GM21529 (cell line): ENCODE measurements at regions not wholly inside any gene's neighbourhood (a gene's known extent, or its start where the extent isn't known, plus 50 kb on each side); places are given as distances from the start of the nearest gene placed in this dataset.
"Not testable (repeated sequence)": the region's sequence is repeated elsewhere in the genome, so short reads cannot be mapped to it uniquely, and the experiment has no call there.

Source experiments
- ATAC-seq: cut with Tn5 transposase; IDR thresholded peaks from one replicate; pipeline ENCODE4 v1.9.1; 2021; ENCODE audit not compliant: unreplicated experiment

DNA sequence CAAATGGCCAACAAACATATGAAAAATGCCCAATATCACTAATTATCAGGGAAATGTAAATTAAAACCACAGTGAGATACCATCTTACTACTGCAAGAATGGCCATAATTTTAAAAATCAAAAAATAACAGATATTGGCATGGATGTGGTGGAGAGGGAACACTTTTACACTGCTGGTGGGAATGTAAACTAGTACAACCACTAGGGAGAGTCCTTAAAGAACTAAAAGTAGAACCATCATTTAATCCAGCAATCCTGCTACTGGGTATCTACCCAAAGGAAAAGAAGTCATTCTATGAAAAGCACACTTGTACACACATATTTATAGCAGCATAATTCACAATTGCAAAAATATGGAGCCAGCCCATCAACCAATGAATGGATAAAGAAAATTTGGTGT is 459.7 kb downstream of the GXYLT1 start:
- no peak for ATAC-seq

DNA sequence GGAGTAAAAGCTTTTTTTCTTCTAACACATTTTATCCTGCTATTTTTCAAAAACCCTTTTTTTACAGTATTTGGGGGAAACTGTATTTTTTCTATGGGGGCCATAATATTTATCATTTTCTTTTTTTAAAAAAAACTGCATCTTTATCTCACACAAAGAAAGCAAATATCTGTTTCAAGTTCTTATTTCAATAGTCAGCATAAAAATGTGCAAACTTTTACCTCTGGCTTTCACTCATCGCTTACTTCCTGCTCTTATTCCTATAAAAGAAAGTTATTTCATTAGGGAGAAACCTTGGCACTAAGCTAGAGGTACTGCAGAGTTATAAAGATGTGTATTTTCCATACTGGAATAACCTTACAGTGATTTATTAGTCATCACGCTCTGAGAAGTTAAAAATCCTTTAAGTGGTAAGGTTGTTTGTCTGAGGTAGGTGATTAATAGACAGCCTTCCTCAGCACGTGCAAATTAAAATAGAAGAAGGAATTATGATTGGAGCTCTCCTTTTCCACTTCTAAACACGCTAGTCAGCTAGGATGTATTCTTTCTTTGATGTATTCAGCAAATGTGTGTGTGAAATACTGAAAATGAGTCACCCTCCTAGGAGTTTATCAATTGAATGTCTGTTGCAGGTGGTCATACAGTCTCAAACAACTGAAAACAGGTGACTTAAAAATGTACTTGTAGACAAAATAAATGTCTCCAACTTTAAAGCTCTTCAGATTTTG is 461.0 kb downstream of the GXYLT1 start:
- no peak for ATAC-seq

DNA sequence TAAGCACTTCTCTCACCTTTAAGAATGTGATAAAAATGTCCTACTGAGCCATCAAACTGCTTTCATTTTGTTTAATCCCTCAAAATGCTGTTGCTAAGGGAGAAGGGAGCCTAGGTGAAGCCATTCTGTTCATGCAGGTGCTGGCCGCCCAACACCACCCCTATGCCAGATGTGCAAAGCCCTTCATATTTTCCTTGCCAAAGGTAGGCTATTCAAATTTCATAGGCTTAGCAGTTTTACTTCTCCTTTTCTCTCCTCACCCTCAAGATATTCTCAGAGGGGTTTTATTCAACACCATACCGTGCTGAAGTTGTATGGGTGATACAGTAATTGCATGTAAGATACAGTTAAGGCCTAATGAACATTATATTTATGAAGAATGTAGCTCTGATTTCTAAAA is 461.7 kb downstream of the GXYLT1 start:
- peak; percentile 61 for ATAC-seq

- ATAC-seq = no peak
These were observed 462.8 kb downstream of the GXYLT1 start for GRCh38 chr12:41681898-41682297.

- ATAC-seq = no peak
These were observed 464.5 kb downstream of the GXYLT1 start for GRCh38 chr12:41680155-41680554.

- no peak for ATAC-seq
These were observed 475.6 kb downstream of the PDZRN4 start for GRCh38 chr12:41663598-41664265.

DNA sequence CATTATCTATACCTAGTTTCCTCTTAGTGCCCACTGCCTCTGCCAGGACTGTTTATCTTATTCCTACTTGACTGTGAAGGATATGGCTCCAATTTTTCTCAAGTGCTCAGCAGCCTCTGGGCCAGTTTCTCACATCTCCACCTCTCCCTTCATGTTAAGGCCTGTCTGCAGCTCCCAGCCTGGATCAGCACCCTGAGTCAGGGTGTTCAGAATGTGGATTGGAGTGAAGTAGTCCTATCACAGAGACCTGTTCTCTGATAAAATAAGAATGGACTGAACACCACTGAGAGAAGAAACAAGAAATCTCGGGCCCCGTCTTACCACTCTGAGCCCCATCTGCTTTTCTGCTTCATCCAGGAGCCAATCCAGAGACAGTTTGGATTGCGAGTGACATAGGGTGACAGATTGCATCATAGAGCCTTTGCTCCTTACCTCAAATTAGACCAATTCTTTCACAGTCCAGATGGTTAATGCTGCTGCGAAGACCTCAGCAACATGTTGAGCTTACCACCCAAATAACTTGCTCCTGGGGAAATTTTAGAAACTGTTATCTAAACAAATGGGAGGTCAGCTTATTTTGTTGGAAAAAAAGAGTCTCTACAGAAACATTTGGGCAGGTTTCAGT is 473.1 kb downstream of the PDZRN4 start:
- no peak for ATAC-seq

DNA sequence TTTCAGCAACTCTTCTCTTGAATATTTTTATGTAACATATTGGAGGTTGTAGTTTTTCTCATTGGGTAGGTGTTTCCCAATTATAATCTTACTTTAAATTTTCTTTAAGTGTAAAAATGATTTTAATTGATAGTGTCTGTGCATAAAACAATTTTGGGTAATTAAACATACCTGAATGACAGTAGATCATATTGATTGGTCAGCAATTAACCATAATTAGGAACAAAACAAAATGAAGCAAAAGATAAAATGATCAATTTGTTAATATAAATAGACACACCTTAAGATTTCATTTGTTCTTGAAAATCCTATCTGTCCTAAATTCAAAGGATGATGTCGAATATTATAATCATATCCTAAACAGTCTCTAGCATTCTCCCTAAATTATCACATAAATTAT is 468.3 kb downstream of the PDZRN4 start:
- ATAC-seq = no peak

GRCh38 chr12:41653386-41654326 is 465.5 kb downstream of the PDZRN4 start:
- no peak for ATAC-seq

DNA sequence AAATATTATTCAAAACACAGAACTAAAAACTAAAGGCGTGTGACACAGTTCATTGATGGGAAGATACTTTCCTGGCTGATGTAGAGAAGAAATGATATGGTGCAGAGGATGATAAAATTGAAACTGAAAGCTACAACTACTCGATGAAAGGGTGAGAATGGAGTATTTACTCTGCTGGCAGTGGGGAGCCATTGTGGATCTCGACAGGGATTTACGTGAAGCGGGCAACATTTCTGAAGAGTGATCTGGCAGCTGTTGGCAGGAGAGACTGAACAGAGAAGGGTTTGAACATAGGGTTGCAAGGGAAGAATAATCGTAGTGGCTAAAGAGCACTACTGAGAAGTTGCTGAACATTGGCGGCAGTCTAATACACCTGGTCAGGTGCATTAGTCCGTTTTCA is 464.9 kb downstream of the PDZRN4 start:
- ATAC-seq = no peak

GRCh38 chr12:41645624-41646023 is 457.5 kb downstream of the PDZRN4 start:
- ATAC-seq = no peak

- not testable (repeated sequence) for ATAC-seq
These were observed 454.7 kb downstream of the PDZRN4 start for GRCh38 chr12:41642808-41643207.

- ATAC-seq = no peak
These were observed 448.5 kb downstream of the PDZRN4 start for GRCh38 chr12:41636653-41637052.

DNA sequence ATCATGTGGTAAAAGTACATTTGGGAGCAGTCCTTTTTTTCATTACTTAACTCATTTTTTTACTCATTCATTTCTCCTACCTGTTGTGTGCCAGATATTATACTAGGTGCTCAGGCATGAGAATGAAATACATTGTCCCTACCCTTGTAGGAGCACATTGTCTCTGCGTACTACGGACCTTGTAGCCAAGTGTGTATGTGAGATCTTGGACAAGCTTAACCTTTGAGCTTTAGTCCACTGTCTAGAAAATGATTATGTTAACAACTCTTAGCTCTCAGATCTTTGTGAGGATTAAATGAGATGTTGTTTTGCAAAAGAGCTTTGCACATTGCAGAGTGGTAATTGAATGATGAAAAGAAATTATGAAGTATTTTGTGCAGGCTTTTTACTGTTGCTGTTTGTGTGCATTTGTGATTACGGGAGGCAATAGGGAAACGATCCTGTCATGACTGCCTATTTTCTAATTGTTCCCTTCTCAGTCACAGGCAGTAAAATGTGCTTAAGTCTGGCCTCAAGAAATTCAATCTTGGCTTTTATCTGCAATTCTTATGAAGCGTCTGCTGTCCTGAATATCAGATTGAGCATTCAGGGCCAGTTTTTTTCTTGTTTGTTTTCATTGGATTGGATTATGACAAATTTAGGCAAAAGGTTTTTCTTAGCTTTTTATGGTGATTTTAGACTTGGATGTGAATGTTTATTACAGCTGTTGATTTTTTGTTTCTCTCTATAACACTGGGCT is 447.7 kb downstream of the PDZRN4 start:
- ATAC-seq = no peak

GRCh38 chr12:41634091-41634490 is 446.0 kb downstream of the PDZRN4 start:
- ATAC-seq = no peak

GRCh38 chr12:41629611-41630010 is 441.5 kb downstream of the PDZRN4 start:
- ATAC-seq = no peak

GRCh38 chr12:41627476-41627875 is 439.4 kb downstream of the PDZRN4 start:
- ATAC-seq = no peak

- no peak for ATAC-seq
These were observed 436.5 kb downstream of the PDZRN4 start for GRCh38 chr12:41624571-41624970.
